GM12891 (cell line): ENCODE measurements at regions not wholly inside any gene's neighbourhood (a gene's known extent, or its start where the extent isn't known, plus 50 kb on each side); places are given as distances from the start of the nearest gene placed in this dataset.

Experiments
- DNase-seq: peaks from one replicate; pipeline ENCODE4 v3.0.0; 2011; ENCODE audit warnings: low spot score; ENCODE audit not compliant: insufficient read length
- FAIRE-seq: peaks from 2 replicates; lab custom pipeline; 2011; peaks lifted over from hg19 to GRCh38; lab: Jason Lieb, UNC
- PAX5 ChIP-seq: IDR thresholded peaks from 2 replicates; pipeline ENCODE4 v1.6.1; 2011; ENCODE audit warnings: low read length, moderate library complexity, mild to moderate bottlenecking; ENCODE audit not compliant: insufficient read depth, severe bottlenecking
- POLR2A ChIP-seq: IDR thresholded peaks from 2 replicates; pipeline ENCODE4 v1.6.1; 2011; ENCODE audit warnings: low read depth, low read length, control low read depth
- POLR2AphosphoS5 ChIP-seq: IDR thresholded peaks from 2 replicates; pipeline ENCODE4 v1.6.1; 2011; ENCODE audit warnings: low read depth, low read length, control low read depth
- POU2F2 ChIP-seq: IDR thresholded peaks from 2 replicates; pipeline ENCODE4 v1.6.1; 2011; ENCODE audit warnings: low read depth, mild to moderate bottlenecking, control low read depth, low read length, moderate library complexity
- SPI1 ChIP-seq: IDR thresholded peaks from 2 replicates; pipeline ENCODE4 v1.6.1; 2011; ENCODE audit warnings: low read depth, low read length, control low read depth
- TAF1 ChIP-seq: IDR thresholded peaks from 2 replicates; pipeline ENCODE4 v1.6.1; 2011; ENCODE audit warnings: low read depth, low read length, control low read depth

- FAIRE-seq (no peak), DNase-seq (no peak)
- no peak for TF ChIP-seq SPI1
- no peak for TF ChIP-seq POU2F2
- no peak for TF ChIP-seq POLR2AphosphoS5
- TF ChIP-seq POLR2A, result no peak
- no peak for TF ChIP-seq TAF1
- no peak for TF ChIP-seq PAX5
Observed at GRCh38 chr1:204736836-204737235, 51.3 kb upstream of the LRRN2 start.

DNA sequence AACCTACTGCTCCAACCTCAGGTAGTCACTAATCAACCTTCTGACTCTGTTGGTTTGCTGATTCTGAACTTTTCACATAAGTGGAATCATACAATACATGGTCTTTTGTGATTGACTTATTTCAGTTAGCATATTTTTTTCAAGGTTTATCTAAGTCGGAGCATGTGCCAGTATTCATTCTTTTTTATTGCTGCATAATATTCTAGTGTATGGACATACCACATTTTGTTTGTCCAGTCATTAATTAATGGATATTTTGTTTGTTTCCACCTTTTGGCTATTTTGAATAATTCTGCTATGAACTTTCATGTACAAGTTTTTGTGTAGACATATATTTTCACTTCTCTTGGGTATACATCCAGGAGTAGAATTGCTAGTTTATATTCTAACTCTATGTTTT is 53.0 kb upstream of the LRRN2 start:
- DNase-seq, result no peak
- FAIRE-seq, result no peak
- TF ChIP-seq POU2F2 (no peak), POLR2AphosphoS5 (no peak), SPI1 (no peak), TAF1 (no peak), POLR2A (no peak), PAX5 (no peak)

GRCh38 chr1:204740354-204740753 is 54.8 kb upstream of the LRRN2 start:
- FAIRE-seq (no peak), DNase-seq (no peak)
- no peak for TF ChIP-seq SPI1
- TF ChIP-seq TAF1, result no peak
- TF ChIP-seq POLR2AphosphoS5, result no peak
- no peak for TF ChIP-seq POLR2A
- no peak for TF ChIP-seq POU2F2

GRCh38 chr1:204741440-204741839 is 55.9 kb upstream of the LRRN2 start:
- TF ChIP-seq POLR2AphosphoS5, result no peak
- TF ChIP-seq POU2F2, result no peak
- no peak for TF ChIP-seq SPI1
- TF ChIP-seq TAF1, result no peak
- no peak for TF ChIP-seq POLR2A
- no peak for TF ChIP-seq PAX5
- DNase-seq (no peak), FAIRE-seq (no peak)

GRCh38 chr1:204742676-204743251 is 57.2 kb upstream of the LRRN2 start:
- no peak for FAIRE-seq
- no peak for DNase-seq
- TF ChIP-seq TAF1, result no peak
- TF ChIP-seq PAX5, result no peak
- TF ChIP-seq SPI1, result no peak

DNA sequence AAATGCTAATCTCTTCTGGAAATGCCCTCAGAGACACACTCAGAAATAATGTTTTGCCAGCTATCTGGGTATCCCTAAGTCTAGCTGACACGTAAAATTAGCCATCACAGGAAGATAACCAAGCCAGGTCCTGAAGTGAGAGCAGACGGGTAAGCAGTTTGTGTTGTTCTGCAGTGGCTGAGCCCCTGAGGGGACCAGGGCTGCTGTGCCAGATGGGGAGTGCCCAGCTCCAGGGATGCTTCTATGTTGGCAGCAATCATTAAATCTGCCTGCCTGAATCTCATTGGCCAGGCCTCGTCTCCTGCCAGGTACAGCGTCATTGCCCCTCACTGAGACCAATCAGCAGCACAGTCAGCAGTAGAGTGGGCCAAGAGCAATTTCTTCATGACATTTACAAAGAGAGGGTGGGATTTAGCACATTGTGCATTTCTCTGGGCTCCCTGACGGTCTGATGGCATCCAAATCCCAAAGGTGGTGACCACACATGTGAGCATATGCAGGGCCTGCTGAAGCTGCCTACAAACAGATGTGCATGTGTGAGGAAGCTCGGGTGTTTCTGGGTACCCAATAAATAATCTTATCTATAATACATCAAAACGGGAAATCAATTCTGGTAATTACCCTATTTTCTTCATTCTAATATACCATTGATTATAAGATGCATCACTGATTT is 58.7 kb upstream of the LRRN2 start:
- TF ChIP-seq POLR2AphosphoS5, result no peak
- no peak for TF ChIP-seq POU2F2
- no peak for TF ChIP-seq TAF1
- TF ChIP-seq PAX5, result no peak
- TF ChIP-seq POLR2A, result no peak
- no peak for TF ChIP-seq SPI1
- DNase-seq (no peak), FAIRE-seq (no peak)

DNA sequence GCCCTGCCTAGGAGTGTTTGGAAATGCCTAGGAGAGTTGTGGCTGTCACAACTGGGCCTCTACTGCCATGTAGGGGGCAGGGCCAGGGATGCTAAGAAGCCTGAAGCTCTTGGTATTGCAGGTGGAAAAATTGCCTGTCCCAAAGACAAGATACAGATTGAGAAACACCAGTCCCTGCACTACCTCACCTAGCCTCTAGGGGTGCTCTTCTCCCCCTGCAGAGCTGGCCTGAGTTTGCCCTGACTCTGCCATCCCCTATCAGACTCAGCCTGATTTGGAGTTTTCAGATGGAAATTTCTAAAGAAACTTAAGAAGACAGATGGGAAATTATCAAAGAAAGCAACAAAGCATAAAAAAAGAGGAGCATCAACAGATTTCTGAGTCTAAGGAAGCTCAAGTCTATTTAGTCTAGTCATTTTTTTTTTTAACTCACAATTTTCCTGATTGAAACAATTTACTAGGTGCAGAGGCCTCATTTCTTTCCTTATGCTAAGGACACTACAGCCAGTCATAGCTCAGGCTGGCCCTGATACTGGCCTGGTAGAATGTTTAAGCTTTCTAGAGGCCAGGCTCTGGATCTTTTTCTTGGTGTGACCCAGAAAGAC is 61.4 kb upstream of the LRRN2 start:
- DNase-seq, result peak; percentile 25
- peak; percentile 76 for FAIRE-seq
- TF ChIP-seq POLR2A (no peak), POLR2AphosphoS5 (no peak), PAX5 (no peak), SPI1 (no peak), TAF1 (no peak), POU2F2 (no peak)

- no peak for TF ChIP-seq TAF1
- DNase-seq (no peak), FAIRE-seq (no peak)
Observed at GRCh38 chr1:204751480-204751879, 65.9 kb upstream of the LRRN2 start.

- TF ChIP-seq TAF1 (no peak), SPI1 (no peak), POLR2A (no peak), POLR2AphosphoS5 (no peak)
- DNase-seq, result no peak
- no peak for FAIRE-seq
Observed at GRCh38 chr1:204751883-204752687, 66.5 kb upstream of the LRRN2 start.
